CD4-positive, alpha-beta T cell treated with Interleukin-4 for 4 hours (primary cell): ENCODE measurements at regions not wholly inside any gene's neighbourhood (a gene's known extent, or its start where the extent isn't known, plus 50 kb on each side); places are given as distances from the start of the nearest gene placed in this dataset.

Experiments
- DNase-seq: peaks from one replicate; pipeline ENCODE4 v3.0.0-alpha.2; 2020

GRCh38 chr21:38556390-38556789 lies 58.1 kb upstream of the ERG start:
- DNase-seq: no peak

DNA sequence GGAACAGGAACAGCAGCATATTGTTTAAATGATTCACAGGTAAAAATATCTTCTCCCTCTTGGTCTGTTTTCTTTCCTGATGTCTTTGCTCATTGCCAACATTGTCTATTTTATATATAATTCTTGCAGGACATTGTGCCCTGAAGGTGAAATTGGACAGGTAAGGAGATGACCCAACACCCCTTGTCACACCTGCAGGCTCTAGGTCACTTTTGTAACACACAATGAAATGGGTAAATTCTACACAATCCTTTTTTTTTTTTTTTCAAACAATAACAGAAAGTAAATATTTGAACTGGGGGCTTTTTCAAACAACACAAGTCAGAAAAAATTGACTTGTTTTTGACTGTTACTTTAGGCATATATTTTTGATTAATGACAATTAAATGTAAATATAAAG lies 62.9 kb upstream of the ERG start:
- DNase-seq: no peak

DNA sequence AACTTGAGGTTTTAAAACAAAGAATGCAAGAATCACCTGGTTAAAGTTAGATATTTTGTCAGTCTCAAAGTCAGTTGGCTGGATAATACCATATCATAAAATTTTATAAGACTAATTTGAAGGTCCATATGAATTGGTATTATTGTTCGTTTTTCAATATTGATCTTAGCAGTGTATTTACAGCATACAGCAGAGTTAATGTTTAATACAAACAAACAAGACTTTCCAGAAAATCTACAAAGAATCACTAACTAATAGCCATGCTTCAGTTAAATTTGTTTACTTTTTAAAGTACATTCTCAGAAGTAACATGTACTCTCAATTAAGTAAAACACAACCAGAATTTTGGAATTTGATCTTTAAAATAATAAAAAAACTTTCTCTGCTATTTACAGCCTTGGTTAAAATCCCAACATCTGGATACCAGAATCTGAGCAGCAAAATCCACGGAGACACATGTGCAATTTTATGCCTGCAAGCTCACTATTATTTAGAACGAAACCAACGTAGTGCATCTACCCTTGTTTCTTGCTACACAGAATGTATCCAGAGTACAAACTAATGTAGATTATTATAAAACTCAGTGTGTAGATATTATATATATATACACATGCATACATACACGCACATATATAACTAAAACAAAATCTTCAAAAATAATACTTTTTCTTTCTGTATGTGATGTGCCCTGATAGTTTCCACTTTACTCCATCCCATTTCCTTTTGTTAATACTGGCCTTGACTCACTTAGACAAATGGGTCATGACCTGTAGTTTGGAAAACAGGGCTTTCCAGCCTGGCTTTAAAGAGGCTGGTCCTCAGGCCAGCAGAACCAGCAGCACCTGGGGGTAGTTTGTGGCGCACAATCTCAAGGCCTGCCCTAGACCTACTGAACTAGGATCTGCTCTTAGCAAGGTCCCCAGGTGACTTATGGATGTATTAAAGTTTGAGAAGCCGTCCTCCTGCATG lies 63.6 kb upstream of the ERG start:
- no peak for DNase-seq

DNA sequence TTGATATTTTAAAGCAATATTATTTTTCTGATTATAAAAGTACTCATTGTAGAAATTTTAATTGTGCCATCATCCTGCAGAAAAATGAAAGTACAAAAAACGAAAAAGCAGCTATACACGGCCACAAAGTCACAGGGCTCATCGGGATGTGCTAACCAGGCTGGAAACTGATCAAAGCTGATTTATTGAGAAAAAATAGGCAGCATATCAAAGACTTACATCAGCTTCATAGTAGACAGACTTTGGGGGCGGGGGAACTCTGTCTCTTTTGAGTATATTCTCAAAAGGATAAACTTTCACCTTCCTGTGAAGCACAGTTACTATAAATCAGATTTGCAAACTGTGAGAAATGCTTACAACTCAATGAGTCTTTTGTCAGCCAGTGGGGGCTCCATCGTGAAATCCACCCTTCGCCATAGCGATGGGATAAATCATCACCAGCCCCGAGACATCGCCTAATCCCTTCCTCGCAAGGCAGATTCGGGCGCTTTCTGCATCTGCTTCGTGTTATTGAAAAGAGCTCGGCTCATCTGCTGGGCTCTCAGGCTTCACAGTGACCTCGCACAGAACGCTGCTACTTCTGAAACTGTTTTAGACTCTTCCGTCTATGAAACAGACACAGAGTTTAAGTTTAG lies 69.2 kb upstream of the ERG start:
- no peak for DNase-seq

GRCh38 chr21:38567970-38568360 lies 69.7 kb upstream of the ERG start:
- DNase-seq: no peak

- no peak for DNase-seq
These were observed 71.5 kb upstream of the ERG start for GRCh38 chr21:38569733-38570132.

GRCh38 chr21:38570596-38570995 lies 72.3 kb upstream of the ERG start:
- DNase-seq: no peak

- DNase-seq: no peak
These were observed 76.8 kb upstream of the ERG start for GRCh38 chr21:38574895-38575575.

GRCh38 chr21:38577887-38578286 lies 79.6 kb upstream of the ERG start:
- DNase-seq: no peak

DNA sequence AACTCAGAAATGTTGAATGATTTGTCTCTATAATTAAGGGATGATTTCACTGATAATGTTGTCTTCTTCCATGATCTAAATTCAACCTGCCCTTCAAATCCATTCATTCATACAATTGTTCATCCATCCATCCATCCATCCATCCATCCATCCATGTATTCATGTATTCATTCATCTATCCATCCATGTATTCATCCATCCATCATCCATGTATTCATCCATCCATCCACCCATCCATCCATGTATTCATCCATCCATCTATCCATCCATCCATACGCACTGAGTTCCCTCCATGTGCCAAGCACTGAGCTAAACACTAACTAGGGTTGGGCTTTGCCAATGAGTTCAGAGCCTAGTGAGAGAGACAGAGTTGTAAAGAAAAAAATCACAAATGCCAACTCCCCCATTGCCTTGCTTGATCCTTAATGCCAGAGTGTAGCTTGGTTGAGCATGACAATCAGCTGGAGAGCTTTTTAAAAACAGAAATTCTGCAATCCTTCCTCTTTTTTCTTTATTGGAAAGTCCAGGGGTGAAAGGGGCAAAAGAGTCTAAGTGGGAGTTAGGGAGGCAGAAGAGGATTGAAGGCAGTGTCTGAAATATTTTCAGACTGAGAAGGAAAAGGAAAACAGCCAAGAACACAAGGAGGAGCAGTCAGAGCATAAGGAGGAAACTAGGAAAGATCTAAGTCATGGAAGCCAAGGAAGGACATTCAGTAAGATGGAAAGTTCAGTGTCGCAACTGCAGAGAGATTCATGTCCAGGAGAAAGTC lies 92.4 kb upstream of the ERG start:
- no peak for DNase-seq

DNA sequence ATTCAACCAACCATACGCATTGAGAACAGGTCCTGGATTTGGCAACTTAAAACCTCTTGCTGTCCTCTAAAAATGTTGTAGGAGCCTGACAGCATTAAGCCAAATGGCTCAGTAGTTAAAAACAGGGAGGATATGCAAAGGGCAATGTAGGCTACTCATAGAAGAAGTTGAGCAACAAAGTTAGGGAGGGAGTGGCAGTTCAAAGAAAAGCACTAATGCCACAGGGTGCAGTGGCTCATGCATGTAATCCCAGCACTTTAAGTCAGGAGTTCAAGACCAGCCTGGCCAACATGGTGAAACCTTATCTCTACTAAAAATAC lies 92.9 kb upstream of the ERG start:
- DNase-seq: no peak

DNA sequence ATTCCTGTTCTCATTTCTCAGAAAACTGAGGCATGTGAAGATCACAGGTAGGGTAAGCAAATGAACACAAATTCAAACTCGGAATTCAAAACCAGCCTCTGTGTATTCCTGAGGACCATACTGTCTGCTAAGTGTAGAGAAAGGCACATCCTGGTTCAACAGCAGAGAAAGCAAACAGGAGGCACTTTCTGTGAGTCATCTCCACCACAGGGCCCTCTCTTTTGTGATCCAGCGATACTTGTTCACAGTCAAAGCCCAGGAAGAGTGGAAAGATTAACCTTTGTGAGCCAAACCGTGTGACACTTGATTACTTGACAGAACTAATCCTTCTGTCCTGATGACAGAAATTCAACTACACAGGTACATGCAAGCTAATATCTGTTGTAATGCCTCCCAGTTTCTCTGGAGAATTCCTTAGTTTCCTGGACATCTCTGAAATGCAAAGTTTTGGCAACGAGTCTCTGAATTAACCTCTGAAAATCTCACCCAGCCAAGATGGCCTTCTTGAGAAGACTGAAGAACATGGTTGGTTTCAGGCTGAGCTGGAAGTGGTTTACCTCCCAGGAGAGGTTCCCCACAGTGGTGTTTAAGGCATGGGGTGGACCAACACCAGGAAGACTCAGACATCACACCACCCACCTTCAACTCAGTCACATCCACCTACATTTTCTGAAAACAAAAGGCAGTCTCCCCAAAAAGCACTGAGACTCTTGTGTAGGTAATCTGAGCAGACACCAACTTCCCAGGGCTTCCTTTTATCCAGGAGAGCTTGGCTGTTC lies 98.2 kb upstream of the ERG start:
- DNase-seq: no peak

DNA sequence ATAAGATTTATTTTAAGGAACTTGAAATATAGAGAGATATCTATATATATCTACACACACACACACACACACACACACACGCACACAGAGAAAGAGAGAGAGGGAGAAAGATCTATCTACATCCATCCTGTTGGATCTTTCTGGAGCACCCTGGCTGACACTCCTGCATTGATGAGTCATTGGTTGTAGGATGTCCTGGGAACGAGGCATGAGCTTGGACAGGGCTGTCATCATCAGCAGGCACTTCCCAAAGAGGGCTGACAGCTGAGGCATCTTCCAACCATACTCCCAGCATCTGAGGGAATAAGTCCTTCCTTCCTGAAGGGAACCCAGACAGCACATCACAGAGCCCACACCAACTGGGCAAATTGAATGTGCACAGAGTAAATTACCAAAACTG lies 99.1 kb upstream of the ERG start:
- DNase-seq: no peak

- DNase-seq: no peak
These were observed 100.1 kb upstream of the ERG start for GRCh38 chr21:38598413-38598812.

GRCh38 chr21:38599381-38599975 lies 101.2 kb upstream of the ERG start:
- DNase-seq: no peak

DNA sequence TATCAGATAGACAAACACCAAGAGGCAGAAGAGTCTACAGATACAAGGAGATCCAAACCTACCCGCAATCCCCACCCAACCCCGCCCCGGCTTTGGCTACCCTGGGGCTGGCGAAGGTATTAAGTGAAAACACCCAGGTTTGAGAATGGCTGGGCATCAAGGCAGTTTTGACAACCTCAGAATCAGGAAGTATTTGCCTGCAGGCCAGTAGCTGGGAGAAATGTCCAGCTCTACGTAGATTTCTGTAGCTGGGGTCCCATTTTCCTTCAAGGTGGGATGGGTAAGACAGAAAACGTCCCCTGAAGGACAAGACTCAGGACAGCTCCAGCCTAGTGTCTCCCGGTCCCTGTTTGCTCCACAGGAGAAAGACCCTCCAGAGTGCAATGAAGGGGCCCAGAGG lies 101.8 kb upstream of the ERG start:
- no peak for DNase-seq

GRCh38 chr21:38605236-38605635 lies 107.0 kb upstream of the ERG start:
- DNase-seq: no peak

GRCh38 chr21:38609580-38609979 lies 111.3 kb upstream of the ERG start:
- no peak for DNase-seq

GRCh38 chr21:38610623-38611251 lies 112.5 kb upstream of the ERG start:
- DNase-seq: no peak

- DNase-seq: no peak
These were observed 113.0 kb upstream of the ERG start for GRCh38 chr21:38611277-38611676.

DNA sequence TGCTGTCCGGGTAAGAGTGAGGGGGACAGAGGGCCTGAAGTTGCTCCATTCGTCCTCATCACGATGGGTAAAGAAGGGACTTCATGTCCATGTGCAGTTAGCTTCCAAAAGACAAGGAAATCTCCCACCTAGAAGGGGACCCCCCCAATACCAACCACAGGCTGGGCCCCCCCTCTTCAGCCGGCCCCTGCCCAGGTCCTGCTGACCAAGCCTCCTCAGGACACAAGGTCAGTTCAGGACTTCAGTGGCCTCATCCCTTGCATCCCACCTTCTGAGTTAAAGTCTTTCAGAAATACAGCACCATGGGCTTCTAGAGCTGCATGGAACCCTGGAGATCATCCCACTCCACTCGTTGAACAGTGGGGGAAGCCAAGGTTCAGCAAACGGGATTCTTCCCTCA lies 115.4 kb upstream of the ERG start:
- DNase-seq: no peak

- no peak for DNase-seq
These were observed 116.3 kb upstream of the ERG start for GRCh38 chr21:38614558-38614957.
